ENCODE measurements at regions not wholly inside any gene's neighbourhood (a gene's known extent, or its start where the extent isn't known, plus 50 kb on each side); places are given as distances from the start of the nearest gene placed in this dataset.
"Not testable (repeated sequence)": the region's sequence is repeated elsewhere in the genome, so short reads cannot be mapped to it uniquely, and the experiment has no call there.

- no peaks in the 10 kb centered on the region for H3K4me1 ChIP-seq
- H3K36me3 ChIP-seq: no peaks in the 10 kb centered on the region
- no peaks in the 10 kb centered on the region for H3K27me3 ChIP-seq
- H3K4me3 ChIP-seq: no peak overlapping the region
- DNase-seq: no peak
- no peaks in the 10 kb centered on the region for H3K9me3 ChIP-seq
- 86 to 87% methylated on average over 5 of the region's 5 CpGs for WGBS, 2 donors
- intact Hi-C loops (cut with DNase I): no loop called here
- TF ChIP-seq CTCF (IDR thresholded peaks at IDR 0.05): no peak
- TF ChIP-seq POLR2A (IDR thresholded peaks at IDR 0.05): no peak
- no peak for TF ChIP-seq POLR2AphosphoS5 (IDR thresholded peaks at IDR 0.05)
- no peak for TF ChIP-seq EP300 (IDR thresholded peaks at IDR 0.05)
- no peak overlapping the region for H3K27ac ChIP-seq
These were observed 702.9 kb upstream of the PCDH9 start for GRCh38 chr13:67932991-67933390.

- no peaks in the 10 kb centered on the region for H3K4me1 ChIP-seq
- no peak overlapping the region for H3K4me3 ChIP-seq
- H3K27ac ChIP-seq: no peak overlapping the region
- no peak for DNase-seq
- TF ChIP-seq CTCF (IDR thresholded peaks at IDR 0.05): no peak
- TF ChIP-seq POLR2A (IDR thresholded peaks at IDR 0.05): no peak
- TF ChIP-seq EP300 (IDR thresholded peaks at IDR 0.05): no peak
- no peak for TF ChIP-seq POLR2AphosphoS5 (IDR thresholded peaks at IDR 0.05)
- 73 to 86% methylated on average over 5 of the region's 5 CpGs for WGBS, 2 donors
- intact Hi-C loops (cut with DNase I): no loop called here
- H3K9me3 ChIP-seq: no peaks in the 10 kb centered on the region
- H3K27me3 ChIP-seq: no peaks in the 10 kb centered on the region
- H3K36me3 ChIP-seq: no peaks in the 10 kb centered on the region
These were observed 687.3 kb upstream of the PCDH9 start for GRCh38 chr13:67917291-67917987.

- no peaks in the 10 kb centered on the region for H3K9me3 ChIP-seq
- TF ChIP-seq POLR2AphosphoS5 (IDR thresholded peaks at IDR 0.05) (no peak), EP300 (IDR thresholded peaks at IDR 0.05) (no peak), CTCF (IDR thresholded peaks at IDR 0.05) (no peak), POLR2A (IDR thresholded peaks at IDR 0.05) (no peak)
- no peaks in the 10 kb centered on the region for H3K27me3 ChIP-seq
- no peaks in the 10 kb centered on the region for H3K36me3 ChIP-seq
- no peaks in the 10 kb centered on the region for H3K4me1 ChIP-seq
- H3K4me3 ChIP-seq: no peak overlapping the region
- DNase-seq: no peak
- 61 to 69% methylated on average over 1 of the region's 1 CpG for WGBS, 2 donors
- intact Hi-C loops (cut with DNase I): no loop called here
- H3K27ac ChIP-seq: no peak overlapping the region
These were observed 686.5 kb upstream of the PCDH9 start for GRCh38 chr13:67916650-67917049.

- no peak for TF ChIP-seq CTCF (IDR thresholded peaks at IDR 0.05)
- no peak for TF ChIP-seq EP300 (IDR thresholded peaks at IDR 0.05)
- no peak for TF ChIP-seq POLR2AphosphoS5 (IDR thresholded peaks at IDR 0.05)
- TF ChIP-seq POLR2A (IDR thresholded peaks at IDR 0.05): no peak
- Histone ChIP-seq H3K4me3 (no peak overlapping the region), H3K4me1 (no peaks in the 10 kb centered on the region), H3K9me3 (no peaks in the 10 kb centered on the region), H3K36me3 (no peaks in the 10 kb centered on the region), H3K27me3 (no peaks in the 10 kb centered on the region), H3K27ac (no peak overlapping the region)
- WGBS, 2 donors: 92 to 95% methylated on average over 27 of the region's 27 CpGs
- intact Hi-C loops (cut with DNase I): no loop called here
- DNase-seq: no peak
These were observed 684.4 kb upstream of the PCDH9 start for GRCh38 chr13:67914535-67914934.

- intact Hi-C loops (cut with DNase I): not testable (repeated sequence)
- 64 to 78% methylated on average over 8 of the region's 8 CpGs for WGBS, 2 donors
These were observed 672.8 kb upstream of the PCDH9 start for GRCh38 chr13:67902960-67903359.

More at GRCh38 chr13:67902960-67903359, 672.8 kb upstream of the PCDH9 start:
- H3K4me3 ChIP-seq, H3K27ac ChIP-seq, DNase-seq, H3K9me3 ChIP-seq, H3K4me1 ChIP-seq, H3K27me3 ChIP-seq, H3K36me3 ChIP-seq: not testable (repeated sequence)

Data from sigmoid colon (tissue), 6 donors.